Subcutaneous abdominal adipose tissue (tissue), 5 donors: ENCODE measurements at regions not wholly inside any gene's neighbourhood (a gene's known extent, or its start where the extent isn't known, plus 50 kb on each side); places are given as distances from the start of the nearest gene placed in this dataset.
"Not testable (repeated sequence)": the region's sequence is repeated elsewhere in the genome, so short reads cannot be mapped to it uniquely, and the experiment has no call there.

ENCODE experiments used
- H3K27ac ChIP-seq: one replicate; pipeline ENCODE4 v1.7.0; 2013; ENCODE audit warnings: low read depth, mild to moderate bottlenecking, inconsistent platforms, low read length, moderate library complexity
- H3K27me3 ChIP-seq, 5 donors: one replicate each; pipeline ENCODE4 v1.7.0; 2013; ENCODE audit warnings: low read length in 5 of 5, inconsistent platforms in 1 of 5; ENCODE audit not compliant: control insufficient read depth in 5 of 5, insufficient read depth in 4 of 5
- H3K36me3 ChIP-seq, 5 donors: one replicate each; pipeline ENCODE4 v1.7.0; 2013; ENCODE audit warnings: low read length in 5 of 5; ENCODE audit not compliant: control insufficient read depth in 5 of 5, insufficient read depth in 5 of 5
- H3K4me1 ChIP-seq, 5 donors: one replicate each; pipeline ENCODE4 v1.7.0; 2013; ENCODE audit warnings: low read length in 5 of 5, mild to moderate bottlenecking in 3 of 5, moderate library complexity in 1 of 5; ENCODE audit not compliant: control insufficient read depth in 5 of 5, insufficient read depth in 5 of 5
- H3K4me3 ChIP-seq, 5 donors: one replicate each; pipeline ENCODE4 v1.7.0; 2013; ENCODE audit warnings: low read length in 5 of 5, low read depth in 1 of 5
- H3K9ac ChIP-seq, 5 donors: one replicate each; pipeline ENCODE4 v1.7.0; 2013; ENCODE audit warnings: low read length in 5 of 5, mild to moderate bottlenecking in 4 of 5, moderate library complexity in 3 of 5
- H3K9me3 ChIP-seq, 5 donors: one replicate each; pipeline ENCODE4 v1.7.0; 2013; ENCODE audit warnings: low read length in 5 of 5; ENCODE audit not compliant: control insufficient read depth in 5 of 5
- donor health status: healthy.
- donor health status: healthy.
- donor health status: healthy.
- donor health status: healthy.
- donor health status: healthy.

GRCh38 chr4:49262786-49263185 lies 276.7 kb downstream of the CWH43 start:
- not testable (repeated sequence) for H3K9me3 ChIP-seq, H3K36me3 ChIP-seq, H3K27ac ChIP-seq, H3K4me1 ChIP-seq, H3K27me3 ChIP-seq, H3K4me3 ChIP-seq, H3K9ac ChIP-seq

DNA sequence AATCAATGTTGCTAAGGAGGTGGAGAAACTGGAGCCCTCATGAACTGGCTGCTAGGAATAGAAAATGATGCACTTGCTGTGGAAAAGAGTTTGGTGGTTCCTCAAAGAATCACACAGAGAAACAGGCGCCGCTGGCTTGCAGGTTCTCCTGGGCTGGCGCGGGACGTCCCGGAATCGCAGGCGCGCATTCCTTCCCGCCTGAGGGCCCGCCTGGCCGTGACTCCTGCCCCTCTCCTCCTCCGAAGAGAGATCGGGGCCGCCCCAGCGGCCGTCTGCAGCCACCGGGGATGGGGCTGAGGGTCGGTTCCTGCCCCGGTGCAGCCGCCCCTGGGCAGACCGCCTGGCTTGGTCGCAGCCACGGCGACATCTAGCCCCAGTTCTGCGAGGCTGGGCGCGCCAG lies 284.4 kb downstream of the CWH43 start:
- not testable (repeated sequence) for H3K27ac ChIP-seq, H3K9me3 ChIP-seq, H3K4me3 ChIP-seq, H3K36me3 ChIP-seq, H3K9ac ChIP-seq, H3K27me3 ChIP-seq, H3K4me1 ChIP-seq

DNA sequence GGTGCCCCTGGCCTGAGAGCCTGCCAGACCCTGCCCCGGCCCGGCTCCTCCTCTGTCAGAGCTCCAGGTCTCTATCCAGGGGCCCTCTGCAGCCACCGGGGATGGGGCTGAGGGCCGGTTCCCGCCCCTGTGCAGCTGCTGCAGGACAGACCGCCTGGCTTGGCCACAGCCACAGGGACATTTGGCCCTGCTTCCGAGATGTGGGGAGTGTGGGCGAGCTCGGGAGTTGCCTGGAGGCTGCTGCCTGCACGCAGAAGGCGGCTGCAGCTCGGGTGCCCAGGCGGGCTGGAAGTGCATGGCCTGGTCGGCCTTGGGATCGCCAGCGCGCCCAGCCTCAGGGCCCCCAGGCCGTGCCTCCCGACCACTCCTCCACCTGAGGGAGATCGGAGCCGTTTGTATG lies 284.8 kb downstream of the CWH43 start:
- H3K4me1 ChIP-seq, H3K4me3 ChIP-seq, H3K9me3 ChIP-seq, H3K36me3 ChIP-seq, H3K9ac ChIP-seq, H3K27me3 ChIP-seq, H3K27ac ChIP-seq: not testable (repeated sequence)

DNA sequence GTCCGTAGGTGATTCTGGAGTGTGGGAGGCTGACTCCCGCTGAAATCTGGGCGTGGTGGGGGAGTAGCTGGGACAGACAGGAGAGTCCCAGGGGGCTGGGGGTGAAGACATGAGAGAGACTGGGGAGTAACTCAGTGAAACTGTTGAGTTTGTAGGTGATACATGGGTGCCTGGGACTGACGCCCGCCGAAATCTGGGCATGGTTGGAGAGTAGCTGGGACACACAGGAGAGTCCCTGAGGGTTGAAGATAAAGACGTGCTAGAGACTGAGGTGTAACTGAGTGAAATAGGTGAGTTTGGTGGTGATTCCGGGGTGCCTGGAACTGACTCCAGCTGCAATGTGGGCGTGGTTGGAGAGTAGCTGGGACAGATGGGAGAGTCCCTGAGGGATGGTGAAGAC lies 299.8 kb downstream of the CWH43 start:
- H3K27me3 ChIP-seq, H3K9ac ChIP-seq, H3K4me3 ChIP-seq, H3K4me1 ChIP-seq, H3K27ac ChIP-seq, H3K36me3 ChIP-seq: not testable (repeated sequence)
- peaks cover 0 to 12% (median 5%) of the 10 kb centered on the region in 5 donors for H3K9me3 ChIP-seq

DNA sequence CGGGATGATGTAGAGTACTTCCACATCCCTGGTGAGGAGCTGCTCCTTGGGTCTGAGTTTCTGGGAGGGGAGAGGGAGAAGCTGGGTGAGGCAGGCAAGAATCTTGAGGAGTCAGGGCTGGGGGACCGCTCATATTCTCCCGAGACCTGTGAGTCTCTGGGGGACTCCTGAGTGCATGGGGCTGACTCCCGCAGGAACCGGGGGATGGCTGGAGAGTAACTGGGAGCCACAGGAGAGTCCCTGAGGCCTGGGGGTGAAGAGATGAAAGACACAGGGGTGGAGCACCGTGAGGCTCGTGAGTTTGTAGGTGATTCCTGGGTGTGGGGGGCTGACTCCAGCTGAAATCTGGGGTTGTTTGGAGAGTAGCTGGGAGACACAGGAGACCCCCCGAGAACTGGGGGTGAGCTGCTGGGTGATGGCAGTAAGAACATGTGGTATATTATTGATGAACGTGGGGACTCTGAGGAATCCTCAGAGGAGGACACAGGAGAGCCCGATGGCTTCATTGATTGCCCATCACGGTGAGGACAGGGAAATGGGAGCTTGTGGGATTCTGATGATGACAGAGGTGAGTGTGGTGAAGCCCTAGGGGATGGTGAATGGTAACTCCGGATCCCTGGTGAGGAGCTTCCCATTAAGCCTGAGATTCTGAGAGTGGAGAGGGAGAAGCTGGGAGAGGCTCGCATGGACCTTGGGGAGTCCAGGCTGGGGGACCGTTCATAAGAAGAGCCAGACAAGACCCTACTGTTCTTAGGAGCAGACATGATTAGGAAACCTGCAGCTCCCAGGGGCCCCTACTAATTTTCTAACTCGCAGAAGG lies 301.1 kb downstream of the CWH43 start:
- not testable (repeated sequence) for H3K4me3 ChIP-seq, H3K9ac ChIP-seq

GRCh38 chr4:49287893-49288292 lies 301.8 kb downstream of the CWH43 start:
- H3K9me3 ChIP-seq, result peaks cover 0 to 12% (median 5%) of the 10 kb centered on the region in 5 donors
- H3K36me3 ChIP-seq, H3K27ac ChIP-seq: not testable (repeated sequence)

More for the DNA sequence above, 301.1 kb downstream of the CWH43 start:
- peaks cover 0 to 12% (median 5%) of the 10 kb centered on the region in 5 donors for H3K9me3 ChIP-seq
- not testable (repeated sequence) for H3K27me3 ChIP-seq, H3K27ac ChIP-seq, H3K36me3 ChIP-seq, H3K4me1 ChIP-seq

DNA sequence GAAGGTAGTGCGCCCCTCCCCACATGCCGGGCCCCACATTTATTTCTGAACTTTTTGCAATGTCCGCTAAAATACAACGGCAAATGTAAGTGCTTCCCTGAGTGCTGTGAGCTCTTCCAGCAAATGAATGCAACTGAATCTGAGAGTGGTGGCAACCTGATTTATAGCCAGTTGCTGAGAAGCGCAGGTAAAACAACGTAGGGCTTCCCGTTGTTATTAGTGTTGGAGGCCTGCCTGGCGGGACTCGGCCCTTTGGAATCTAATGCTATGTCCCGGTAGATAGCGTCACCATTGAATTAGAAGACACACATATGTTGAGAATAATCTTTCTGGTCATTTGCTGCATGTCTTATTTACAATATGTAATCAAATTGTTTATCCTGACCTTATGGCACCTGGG lies 302.7 kb downstream of the CWH43 start:
- not testable (repeated sequence) for H3K36me3 ChIP-seq, H3K4me3 ChIP-seq, H3K27ac ChIP-seq, H3K4me1 ChIP-seq, H3K27me3 ChIP-seq, H3K9ac ChIP-seq
- peaks cover 0 to 12% (median 5%) of the 10 kb centered on the region in 5 donors for H3K9me3 ChIP-seq

More at GRCh38 chr4:49287893-49288292, 301.8 kb downstream of the CWH43 start:
- H3K9ac ChIP-seq, H3K4me3 ChIP-seq, H3K27me3 ChIP-seq, H3K4me1 ChIP-seq: not testable (repeated sequence)

GRCh38 chr4:49314815-49315214 lies 328.7 kb downstream of the CWH43 start:
- not testable (repeated sequence) for H3K36me3 ChIP-seq

GRCh38 chr4:49320725-49321410 lies 334.8 kb downstream of the CWH43 start:
- not testable (repeated sequence) for H3K27me3 ChIP-seq, H3K36me3 ChIP-seq, H3K27ac ChIP-seq, H3K4me1 ChIP-seq, H3K4me3 ChIP-seq, H3K9ac ChIP-seq
- peaks cover 0 to 14% (median 5%) of the 10 kb centered on the region in 5 donors for H3K9me3 ChIP-seq

More at GRCh38 chr4:49314815-49315214, 328.7 kb downstream of the CWH43 start:
- H3K27me3 ChIP-seq, H3K9ac ChIP-seq, H3K4me1 ChIP-seq, H3K9me3 ChIP-seq, H3K27ac ChIP-seq, H3K4me3 ChIP-seq: not testable (repeated sequence)

- H3K27ac ChIP-seq, H3K4me1 ChIP-seq, H3K9ac ChIP-seq, H3K36me3 ChIP-seq, H3K4me3 ChIP-seq, H3K27me3 ChIP-seq: not testable (repeated sequence)
- peaks cover 0 to 14% (median 5%) of the 10 kb centered on the region in 5 donors for H3K9me3 ChIP-seq
Measured at GRCh38 chr4:49321511-49322300, 335.6 kb downstream of the CWH43 start.
